IMR-90 (cell line): ENCODE measurements at regions not wholly inside any gene's neighbourhood (a gene's known extent, or its start where the extent isn't known, plus 50 kb on each side); places are given as distances from the start of the nearest gene placed in this dataset.

Source experiments
- ATAC-seq: fragments of 200-7000 bp; cut with Tn5 transposase; 2 replicates; pipeline ENCODE4 v1.9.1; 2020; ENCODE audit warnings: low read depth, mild to moderate bottlenecking, moderate library complexity
- BruUV-seq: library from RNA; stranded (reverse); fragments of 400-500 nt; replicated peaks from 2 replicates; lab custom pipeline; 2021; lab: Mats Ljungman, UMichigan
- CTCF ChIA-PET: fragments of 300-600 bp; formaldehyde crosslinking; extraction: SDS; loops from one replicate; lab custom pipeline; 2021; ENCODE audit warnings: antibody characterized with exemption; lab: Yijun Ruan, JAX
- POLR2A ChIA-PET: fragments of 300-600 bp; sonication (Branson Sonifier 250); formaldehyde crosslinking; loops from one replicate; lab custom pipeline; 2022; ENCODE audit warnings: antibody characterized with exemption; ENCODE audit not compliant: unreplicated experiment; lab: Charles Lee
- DNase-seq: peaks from one replicate; pipeline ENCODE4 v3.0.0; 2013
- H2AFZ ChIP-seq: replicated peaks from 2 replicates; pipeline ENCODE3; 2013; ENCODE audit warnings: low read length, mild to moderate bottlenecking; ENCODE audit not compliant: poor library complexity
- H2AK5ac ChIP-seq: 2 replicates; pipeline ENCODE4 v1.6.1; 2013; ENCODE audit warnings: low read depth, low read length, inconsistent platforms
- H2AK9ac ChIP-seq: replicated peaks from 2 replicates; pipeline ENCODE3; 2013; ENCODE audit warnings: mild to moderate bottlenecking, low read depth, low read length, moderate library complexity; ENCODE audit not compliant: poor library complexity
- H2BK120ac ChIP-seq: 2 replicates; pipeline ENCODE4 v1.6.1; 2013; ENCODE audit warnings: low read depth, low read length, inconsistent platforms
- H2BK15ac ChIP-seq: 3 replicates; pipeline ENCODE4 v1.6.1; 2013; ENCODE audit warnings: low read depth, low read length, inconsistent platforms
- H2BK20ac ChIP-seq: 2 replicates; pipeline ENCODE4 v1.6.1; 2013; ENCODE audit warnings: low read depth, mild to moderate bottlenecking, inconsistent platforms, low read length, moderate library complexity
- H2BK5ac ChIP-seq: 2 replicates; pipeline ENCODE4 v1.6.1; 2013; ENCODE audit warnings: mild to moderate bottlenecking, low read depth, low read length, inconsistent platforms; ENCODE audit not compliant: poor library complexity, severe bottlenecking
- H3K14ac ChIP-seq: replicated peaks from 2 replicates; pipeline ENCODE4 v1.6.1; 2013; ENCODE audit warnings: low read depth, low read length, inconsistent platforms
- H3K18ac ChIP-seq: 2 replicates; pipeline ENCODE4 v1.6.1; 2013; ENCODE audit warnings: low read depth, low read length, control low read depth
- H3K23ac ChIP-seq: 2 replicates; pipeline ENCODE4 v1.6.1; 2013; ENCODE audit warnings: low read depth, low read length, inconsistent platforms
- H3K27ac ChIP-seq: 2 replicates; pipeline ENCODE4 v1.5.1; 2013; ENCODE audit warnings: mild to moderate bottlenecking, control low read depth, low read length; ENCODE audit not compliant: insufficient read depth
- H3K27me3 ChIP-seq: 2 replicates; pipeline ENCODE4 v1.6.1; 2013; ENCODE audit warnings: low read length; ENCODE audit not compliant: control insufficient read depth, insufficient read depth
- H3K36me3 ChIP-seq: 2 replicates; pipeline ENCODE4 v1.6.1; 2013; ENCODE audit warnings: low read length, mixed read lengths; ENCODE audit not compliant: control insufficient read depth, insufficient read depth
- H3K4ac ChIP-seq: 2 replicates; pipeline ENCODE4 v1.6.1; 2013; ENCODE audit warnings: low read depth, low read length, inconsistent platforms
- H3K4me1 ChIP-seq: 2 replicates; pipeline ENCODE4 v1.6.1; 2013; ENCODE audit warnings: low read length, mixed read lengths; ENCODE audit not compliant: control insufficient read depth, insufficient read depth
- H3K4me2 ChIP-seq: 2 replicates; pipeline ENCODE4 v1.6.1; 2013; ENCODE audit warnings: low read depth, mild to moderate bottlenecking, control low read depth, low read length, moderate library complexity
- H3K4me3 ChIP-seq: 2 replicates; pipeline ENCODE4 v1.5.1; 2013; ENCODE audit warnings: low read depth, mild to moderate bottlenecking, control low read depth, low read length, moderate library complexity; ENCODE audit not compliant: insufficient read depth
- H3K56ac ChIP-seq: 2 replicates; pipeline ENCODE4 v1.6.1; 2013; ENCODE audit warnings: low read length, inconsistent platforms; ENCODE audit not compliant: insufficient read depth; ENCODE audit errors: extremely low read depth
- H3K79me1 ChIP-seq, 2 experiments: 2 replicates each; pipeline ENCODE4 v1.6.1; 2013; ENCODE audit warnings: low read length in 2 of 2, inconsistent platforms in 1 of 2, low read depth in 1 of 2
- H3K9ac ChIP-seq: 2 replicates; pipeline ENCODE4 v1.6.1; 2013; ENCODE audit warnings: low read depth, low read length, control low read depth
- H3K9me1 ChIP-seq: 2 replicates; pipeline ENCODE4 v1.6.1; 2013; ENCODE audit warnings: low read length, inconsistent platforms; ENCODE audit not compliant: insufficient read depth
- H3K9me3 ChIP-seq: 2 replicates; pipeline ENCODE4 v1.6.1; 2013; ENCODE audit warnings: low read length; ENCODE audit not compliant: control insufficient read depth, insufficient read depth
- H4K20me1 ChIP-seq: 2 replicates; pipeline ENCODE4 v1.6.1; 2013; ENCODE audit warnings: low read length, inconsistent platforms; ENCODE audit not compliant: insufficient read depth
- H4K5ac ChIP-seq: 2 replicates; pipeline ENCODE4 v1.6.1; 2013; ENCODE audit warnings: mild to moderate bottlenecking, low read depth, low read length, control low read depth
- H4K8ac ChIP-seq, 2 experiments: 2 replicates each; pipeline ENCODE4 v1.6.1; 2013; ENCODE audit warnings: low read depth in 2 of 2, low read length in 2 of 2, control low read depth in 1 of 2, inconsistent platforms in 1 of 2
- H4K91ac ChIP-seq: 2 replicates; pipeline ENCODE4 v1.6.1; 2013; ENCODE audit warnings: low read depth, low read length, inconsistent platforms; ENCODE audit not compliant: insufficient read depth
- BHLHE40 ChIP-seq: fragments of 150-350 bp; IDR thresholded peaks from 2 replicates; pipeline ENCODE4 v1.6.1; 2016; ENCODE audit warnings: mild to moderate bottlenecking, low read depth, low read length
- CEBPB ChIP-seq: IDR thresholded peaks from 2 replicates; pipeline ENCODE4 v1.6.1; 2012; ENCODE audit warnings: low read depth, low read length, improper control_type of control experiment
- CHD1 ChIP-seq: IDR thresholded peaks from 2 replicates; pipeline ENCODE4 v1.6.1; 2012; ENCODE audit warnings: low read depth, low read length, improper control_type of control experiment
- MAFK ChIP-seq: IDR thresholded peaks from 2 replicates; pipeline ENCODE4 v1.6.1; 2012; ENCODE audit warnings: low read depth, low read length, improper control_type of control experiment
- MXI1 ChIP-seq: IDR thresholded peaks from 2 replicates; pipeline ENCODE4 v1.6.1; 2012; ENCODE audit warnings: low read depth, mild to moderate bottlenecking, low read length, moderate library complexity, borderline replicate concordance
- RCOR1 ChIP-seq: IDR thresholded peaks from 2 replicates; pipeline ENCODE4 v1.6.1; 2012; ENCODE audit warnings: mild to moderate bottlenecking, low read length, improper control_type of control experiment; ENCODE audit not compliant: insufficient replicate concordance
- WGBS, 2 experiments: methylation state at CpG; one replicate each; pipeline versions ENCODE4 v1.1.5 to v1.1.7; 2013; ENCODE audit warnings: missing lambda C conversion rate in 2 of 2; ENCODE audit not compliant: insufficient read length in 1 of 2; ENCODE audit errors: extremely low coverage in 2 of 2; 5-methylcytosine and 5-hydroxymethylcytosine counted together
- dilution Hi-C: fragments of 300-500 bp; cut with HindIII; formaldehyde crosslinking; loops from one replicate; pipeline ENCODE4 v1.14.3; 2018; ENCODE audit warnings: low sequenced_read_pairs; ENCODE audit not compliant: unreplicated experiment
- in situ Hi-C: fragments of 300-500 bp; cut with MboI; formaldehyde crosslinking; loops from 3 replicates; pipeline ENCODE4 v1.14.3; 2019; ENCODE audit warnings: low sequenced_read_pairs, inconsistent platforms, mixed read lengths
- intact Hi-C: fragments of 100-400 bp; cut with micrococcal nuclease; formaldehyde crosslinking; loops from 2 replicates; pipeline ENCODE4 v1.10.0; 2022

GRCh38 chr2:153230977-153231376 lies 247.6 kb downstream of the RPRM start:
- H3K4me1 ChIP-seq = no peaks in the 10 kb centered on the region
- CTCF ChIA-PET = no interaction called here

More at GRCh38 chr2:153230977-153231376, 247.6 kb downstream of the RPRM start:
- no peak for ATAC-seq
- Histone ChIP-seq H4K5ac (no peak overlapping the region), H2AK5ac (no peak overlapping the region), H2BK120ac (no peak overlapping the region), H2AK9ac (no peak overlapping the region), H3K4me3 (no peak overlapping the region), H3K27me3 (no peaks in the 10 kb centered on the region), H2BK15ac (no peak overlapping the region), H3K9me1 (no peaks in the 10 kb centered on the region), H3K9me3 (peaks cover 7% of the 10 kb centered on the region), H3K79me1 (no peaks in the 10 kb centered on the region), H3K56ac (no peak overlapping the region), H2BK20ac (no peak overlapping the region), H3K36me3 (no peaks in the 10 kb centered on the region), H3K18ac (no peak overlapping the region), H4K20me1 (no peaks in the 10 kb centered on the region), H2BK5ac (no peak overlapping the region), H3K4me2 (no peak overlapping the region), H3K23ac (no peak overlapping the region), H4K91ac (no peak overlapping the region), H3K4ac (no peak overlapping the region), H4K8ac (no peak overlapping the region), H3K27ac (no peak overlapping the region), H3K14ac (no peak overlapping the region), H3K9ac (no peak overlapping the region), H2AFZ (no peak overlapping the region)
- no CpG with 5 or more reads among the region's 5 CpGs for WGBS, 2 experiments
- dilution Hi-C loops (no loop called here), intact Hi-C loops (no loop called here), in situ Hi-C loops (no loop called here)
- DNase-seq = no peak
- POLR2A ChIA-PET = no interaction called here
- BruUV-seq = no TSS peak
- TF ChIP-seq CEBPB (no peak), MAFK (no peak), MXI1 (no peak), CHD1 (no peak), RCOR1 (no peak), BHLHE40 (no peak)
